ENCODE measurements at regions not wholly inside any gene's neighbourhood (a gene's known extent, or its start where the extent isn't known, plus 50 kb on each side); places are given as distances from the start of the nearest gene placed in this dataset.
"Not testable (repeated sequence)": the region's sequence is repeated elsewhere in the genome, so short reads cannot be mapped to it uniquely, and the experiment has no call there.

GRCh38 chr17:22505660-22506059 is 813.3 kb downstream of the KCNJ18 start:
- no peak for DNase-seq (ENCODE audit: low spot score)

- DNase-seq (ENCODE audit: low spot score) = no peak
Observed at GRCh38 chr17:22506231-22506630, 813.9 kb downstream of the KCNJ18 start.

GRCh38 chr17:22506861-22507260 is 814.5 kb downstream of the KCNJ18 start:
- DNase-seq (ENCODE audit: low spot score) = peak; percentile 37

- no peak for DNase-seq (ENCODE audit: low spot score)
Observed at GRCh38 chr17:22507823-22508222, 815.5 kb downstream of the KCNJ18 start.

- DNase-seq (ENCODE audit: low spot score) = no peak
Observed at GRCh38 chr17:22510504-22510903, 818.2 kb downstream of the KCNJ18 start.

GRCh38 chr17:22511431-22511830 is 819.1 kb downstream of the KCNJ18 start:
- no peak for DNase-seq (ENCODE audit: low spot score)

- DNase-seq (ENCODE audit: low spot score) = no peak
Observed at GRCh38 chr17:22512057-22512456, 819.7 kb downstream of the KCNJ18 start.

GRCh38 chr17:22512506-22512905 is 820.2 kb downstream of the KCNJ18 start:
- DNase-seq (ENCODE audit: low spot score) = no peak

- DNase-seq (ENCODE audit: low spot score) = no peak
Observed at GRCh38 chr17:22512997-22513538, 820.7 kb downstream of the KCNJ18 start.

- DNase-seq (ENCODE audit: low spot score) = no peak
Observed at GRCh38 chr17:22514315-22514714, 822.0 kb downstream of the KCNJ18 start.

GRCh38 chr17:22514767-22515320 is 822.5 kb downstream of the KCNJ18 start:
- no peak for DNase-seq (ENCODE audit: low spot score)

GRCh38 chr17:22515599-22515998 is 823.3 kb downstream of the KCNJ18 start:
- no peak for DNase-seq (ENCODE audit: low spot score)

GRCh38 chr17:22516861-22517636 is 824.7 kb downstream of the KCNJ18 start:
- no peak for DNase-seq (ENCODE audit: low spot score)

- DNase-seq (ENCODE audit: low spot score) = no peak
Observed at GRCh38 chr17:22517716-22518115, 825.4 kb downstream of the KCNJ18 start.

- DNase-seq (ENCODE audit: low spot score) = no peak
Observed at GRCh38 chr17:22518185-22518584, 825.9 kb downstream of the KCNJ18 start.

GRCh38 chr17:22548873-22549272 is 856.5 kb downstream of the KCNJ18 start:
- not testable (repeated sequence) for DNase-seq (ENCODE audit: low spot score)

GRCh38 chr17:22551695-22552415 is 859.5 kb downstream of the KCNJ18 start:
- not testable (repeated sequence) for DNase-seq (ENCODE audit: low spot score)

- no peak for DNase-seq (ENCODE audit: low spot score)
Observed at GRCh38 chr17:22569459-22570143, 877.3 kb downstream of the KCNJ18 start.

GRCh38 chr17:22570144-22570845 is 878.0 kb downstream of the KCNJ18 start:
- DNase-seq (ENCODE audit: low spot score) = no peak

GRCh38 chr17:22599322-22599721 is 907.0 kb downstream of the KCNJ18 start:
- no peak for DNase-seq (ENCODE audit: low spot score)

- DNase-seq (ENCODE audit: low spot score) = no peak
Observed at GRCh38 chr17:22600644-22601298, 908.4 kb downstream of the KCNJ18 start.

All from left forelimb (tissue), 1 donor.